Skin epidermis (tissue), 12 donors: ENCODE measurements at regions not wholly inside any gene's neighbourhood (a gene's known extent, or its start where the extent isn't known, plus 50 kb on each side); places are given as distances from the start of the nearest gene placed in this dataset.
"Not testable (repeated sequence)": the region's sequence is repeated elsewhere in the genome, so short reads cannot be mapped to it uniquely, and the experiment has no call there.

Experiments used
- H3K27ac ChIP-seq, 21 experiments: fragments of 200-600 bp; sonication (generic) in 11 of 21; one replicate each; pipeline ENCODE4 v1.5.0; 2020; ENCODE audit warnings: mild to moderate bottlenecking in 3 of 21, inconsistent platforms in 2 of 21, moderate library complexity in 2 of 21
- H3K4me3 ChIP-seq, 7 experiments: fragments of 200-600 bp; sonication (generic) in 2 of 7; one replicate each; pipeline ENCODE4 v1.5.0; 2020; ENCODE audit warnings: inconsistent platforms in 2 of 7, mild to moderate bottlenecking in 2 of 7, moderate library complexity in 1 of 7

DNA sequence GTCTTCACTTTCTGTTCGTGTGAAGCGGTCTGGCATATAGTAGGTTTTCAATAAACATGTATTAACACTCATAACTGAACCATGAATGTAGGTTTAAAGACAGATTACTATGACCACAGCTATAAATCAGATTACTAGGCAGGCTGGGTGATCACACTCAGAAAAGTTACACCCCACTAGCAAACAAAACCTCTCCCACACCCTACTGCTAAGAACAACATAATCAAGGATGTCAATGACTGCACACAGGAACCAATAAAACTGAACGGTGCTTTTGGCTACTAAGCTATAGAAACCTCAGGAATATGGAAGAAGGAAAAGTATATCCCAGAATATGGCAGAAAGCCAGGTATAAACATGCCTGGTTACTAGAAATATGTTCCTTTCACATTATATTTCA is 676.9 kb downstream of the SMARCA1 start:
- Histone ChIP-seq H3K27ac (no peak overlapping the region), H3K4me3 (no peak overlapping the region)

DNA sequence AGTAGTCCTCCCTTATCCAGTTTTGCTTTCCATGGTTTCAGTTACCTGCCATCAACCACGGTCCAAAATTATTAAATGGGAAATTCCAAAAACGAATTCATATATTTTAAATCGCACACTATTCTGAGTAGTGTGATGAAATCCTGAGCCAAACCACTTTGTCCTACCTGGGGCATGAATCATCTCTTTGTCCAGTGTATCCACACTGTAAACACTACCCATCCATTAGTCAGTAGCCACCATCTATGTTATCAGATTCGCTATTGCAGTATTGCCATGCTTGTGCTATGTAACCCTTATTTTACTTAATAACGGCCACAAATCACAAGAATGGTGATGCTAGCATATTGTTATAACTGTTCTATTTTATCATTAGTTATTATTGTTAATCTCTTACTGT is 704.6 kb downstream of the SMARCA1 start:
- Histone ChIP-seq H3K27ac (no peak overlapping the region), H3K4me3 (no peak overlapping the region)

DNA sequence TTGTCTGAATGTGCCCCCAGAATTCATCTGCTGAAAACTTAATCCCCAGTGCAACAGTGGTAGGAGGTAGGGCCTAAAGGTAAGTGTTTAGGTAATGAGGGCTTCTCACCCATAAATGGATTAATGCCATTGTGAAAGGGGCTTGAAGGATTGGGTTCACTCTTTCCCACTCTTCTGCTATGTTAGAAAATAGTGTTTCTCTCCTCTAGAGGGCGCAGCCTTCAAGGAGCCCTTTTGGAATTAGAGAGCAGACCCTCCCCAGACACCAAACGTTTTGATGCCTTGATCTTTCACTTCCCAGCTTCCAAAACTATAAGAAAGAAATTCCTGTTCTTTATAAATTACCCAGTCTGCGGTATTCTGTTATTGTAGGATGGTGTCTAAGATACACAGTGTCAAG is 706.4 kb downstream of the SMARCA1 start:
- Histone ChIP-seq H3K4me3 (no peak overlapping the region), H3K27ac (no peak overlapping the region)

GRCh38 chrX:128807367-128807766 is 715.9 kb downstream of the SMARCA1 start:
- no peak overlapping the region for H3K27ac ChIP-seq
- H3K4me3 ChIP-seq, result no peak overlapping the region

DNA sequence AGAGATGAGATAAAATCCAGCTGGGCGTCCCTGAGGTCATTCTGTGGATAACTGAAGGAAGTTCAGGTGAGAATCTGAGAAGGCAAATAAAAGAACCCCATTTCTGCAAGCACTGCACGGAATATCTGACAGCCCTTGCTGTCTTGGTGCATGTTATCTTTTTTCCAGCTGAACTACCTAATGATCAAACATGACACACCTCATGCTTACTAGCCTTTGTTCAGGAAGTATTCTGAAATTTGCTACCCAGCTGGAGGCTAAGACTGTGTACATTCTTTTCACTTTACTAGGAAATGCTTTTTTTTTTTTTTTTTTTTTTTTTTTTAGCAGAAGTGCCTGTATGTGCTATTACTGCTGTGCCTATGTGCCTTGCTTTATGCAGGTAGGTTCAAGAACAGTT is 718.1 kb downstream of the SMARCA1 start:
- H3K27ac ChIP-seq, result no peak overlapping the region
- no peak overlapping the region for H3K4me3 ChIP-seq

GRCh38 chrX:128804828-128805227 is 718.5 kb downstream of the SMARCA1 start:
- no peak overlapping the region for H3K27ac ChIP-seq
- H3K4me3 ChIP-seq, result no peak overlapping the region

DNA sequence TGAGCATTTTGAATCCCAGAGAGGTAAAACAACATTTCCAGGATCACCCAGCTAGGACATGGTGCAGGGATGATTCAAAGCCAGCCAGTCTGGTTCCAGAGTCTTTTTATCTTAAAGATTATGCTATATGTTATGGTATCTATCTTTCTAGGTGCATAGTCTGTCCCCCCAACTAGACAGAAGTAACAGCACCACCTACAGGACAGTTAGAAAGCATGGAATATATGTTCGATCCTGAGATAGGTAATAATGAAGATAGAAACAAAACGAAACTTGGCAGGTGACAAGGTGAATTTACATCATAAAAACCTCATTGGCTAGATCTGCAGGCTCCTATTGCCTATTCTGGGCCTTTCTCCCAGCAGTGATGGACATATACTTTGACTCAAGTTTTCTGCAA is 723.2 kb downstream of the SMARCA1 start:
- H3K27ac ChIP-seq, result no peak overlapping the region
- no peak overlapping the region for H3K4me3 ChIP-seq

GRCh38 chrX:128783139-128783538 is 730.9 kb upstream of the ACTRT1 start:
- not testable (repeated sequence) for H3K4me3 ChIP-seq, H3K27ac ChIP-seq

DNA sequence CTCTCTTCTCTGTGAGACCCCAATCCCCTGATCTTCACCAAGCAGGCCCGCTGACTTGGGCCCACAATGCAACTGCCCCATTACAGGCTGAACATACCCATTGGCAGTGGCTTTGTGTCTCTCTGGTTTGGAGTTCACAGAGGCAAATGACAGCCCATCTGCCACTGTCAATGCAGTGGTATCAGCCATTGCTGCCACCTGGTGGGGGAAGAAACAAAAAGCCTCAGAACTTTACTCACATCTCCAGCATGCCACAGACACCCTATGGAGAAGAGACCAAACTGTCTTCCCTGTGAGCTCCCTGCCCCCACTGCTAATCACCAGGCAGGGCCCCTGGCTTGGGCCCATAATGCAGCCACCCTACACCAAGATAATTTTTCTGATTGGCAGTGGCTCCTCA is 729.3 kb upstream of the ACTRT1 start:
- Histone ChIP-seq H3K4me3 (no peak overlapping the region), H3K27ac (no peak overlapping the region)

DNA sequence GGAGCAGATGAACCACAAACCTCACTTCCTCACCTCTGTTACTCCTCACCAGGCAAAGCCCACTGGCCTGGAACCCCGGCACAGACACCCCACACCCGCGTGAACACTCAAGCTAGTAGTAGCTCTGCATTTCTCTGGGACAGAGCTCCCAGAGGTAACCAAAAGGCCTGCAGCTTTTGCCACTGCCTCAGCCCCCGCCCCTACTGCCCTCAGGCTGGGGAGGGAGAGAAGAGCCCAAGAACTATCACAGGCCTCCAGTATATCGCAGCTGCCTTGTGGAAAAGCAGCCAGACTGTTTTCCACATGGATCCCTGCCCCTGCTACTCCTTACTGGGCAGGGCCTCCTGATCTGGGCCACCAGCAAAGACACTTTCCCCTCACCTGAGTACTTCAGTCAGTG is 728.7 kb upstream of the ACTRT1 start:
- H3K4me3 ChIP-seq, result no peak overlapping the region
- no peak overlapping the region for H3K27ac ChIP-seq

GRCh38 chrX:128769495-128769894 is 717.3 kb upstream of the ACTRT1 start:
- Histone ChIP-seq H3K27ac (no peak overlapping the region), H3K4me3 (no peak overlapping the region)

- H3K4me3 ChIP-seq, result no peak overlapping the region
- H3K27ac ChIP-seq, result no peak overlapping the region
Observed at GRCh38 chrX:128759745-128760144, 707.5 kb upstream of the ACTRT1 start.

DNA sequence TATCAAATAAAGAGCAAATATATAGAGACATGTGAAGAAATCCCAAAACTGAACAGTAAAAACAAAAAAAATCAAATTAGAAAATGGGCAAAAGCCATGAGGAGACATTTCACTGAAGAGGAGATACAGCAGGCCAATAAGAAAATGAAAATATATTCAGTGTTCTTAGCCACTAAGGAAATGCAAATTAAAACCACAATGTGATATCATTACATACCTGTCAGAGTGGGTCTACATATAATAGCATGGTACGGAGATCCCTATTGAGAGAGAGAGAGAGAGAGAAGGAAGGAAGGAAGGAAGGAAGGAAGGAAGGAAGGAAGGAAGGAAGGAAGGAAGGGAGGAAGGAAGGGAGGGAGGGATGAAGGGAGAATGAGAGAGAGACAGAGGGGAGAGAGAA is 707.0 kb upstream of the ACTRT1 start:
- Histone ChIP-seq H3K27ac (no peak overlapping the region), H3K4me3 (no peak overlapping the region)

GRCh38 chrX:128754130-128754529 is 701.9 kb upstream of the ACTRT1 start:
- Histone ChIP-seq H3K4me3 (no peak overlapping the region), H3K27ac (no peak overlapping the region)

GRCh38 chrX:128739539-128739938 is 687.3 kb upstream of the ACTRT1 start:
- Histone ChIP-seq H3K4me3 (no peak overlapping the region), H3K27ac (no peak overlapping the region)

DNA sequence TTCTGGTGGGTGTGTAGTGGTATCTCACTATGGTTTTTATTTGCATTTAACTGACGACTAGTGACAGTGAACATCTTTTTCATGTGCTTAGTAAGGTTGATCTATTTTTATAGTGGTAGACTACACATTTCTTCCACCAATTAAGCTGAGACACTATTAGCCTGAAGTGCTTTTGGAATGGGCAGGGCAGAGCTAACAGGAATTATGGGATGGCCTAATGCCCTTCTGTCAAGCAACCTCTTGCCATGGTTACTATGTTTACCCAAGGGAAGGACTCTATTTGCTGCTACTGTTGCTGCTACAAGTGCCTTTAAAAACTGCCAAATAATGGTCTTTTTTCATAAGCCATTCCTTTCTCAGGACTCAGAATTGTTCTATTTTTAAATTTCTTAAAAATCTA is 676.7 kb upstream of the ACTRT1 start:
- Histone ChIP-seq H3K4me3 (no peak overlapping the region), H3K27ac (no peak overlapping the region)

DNA sequence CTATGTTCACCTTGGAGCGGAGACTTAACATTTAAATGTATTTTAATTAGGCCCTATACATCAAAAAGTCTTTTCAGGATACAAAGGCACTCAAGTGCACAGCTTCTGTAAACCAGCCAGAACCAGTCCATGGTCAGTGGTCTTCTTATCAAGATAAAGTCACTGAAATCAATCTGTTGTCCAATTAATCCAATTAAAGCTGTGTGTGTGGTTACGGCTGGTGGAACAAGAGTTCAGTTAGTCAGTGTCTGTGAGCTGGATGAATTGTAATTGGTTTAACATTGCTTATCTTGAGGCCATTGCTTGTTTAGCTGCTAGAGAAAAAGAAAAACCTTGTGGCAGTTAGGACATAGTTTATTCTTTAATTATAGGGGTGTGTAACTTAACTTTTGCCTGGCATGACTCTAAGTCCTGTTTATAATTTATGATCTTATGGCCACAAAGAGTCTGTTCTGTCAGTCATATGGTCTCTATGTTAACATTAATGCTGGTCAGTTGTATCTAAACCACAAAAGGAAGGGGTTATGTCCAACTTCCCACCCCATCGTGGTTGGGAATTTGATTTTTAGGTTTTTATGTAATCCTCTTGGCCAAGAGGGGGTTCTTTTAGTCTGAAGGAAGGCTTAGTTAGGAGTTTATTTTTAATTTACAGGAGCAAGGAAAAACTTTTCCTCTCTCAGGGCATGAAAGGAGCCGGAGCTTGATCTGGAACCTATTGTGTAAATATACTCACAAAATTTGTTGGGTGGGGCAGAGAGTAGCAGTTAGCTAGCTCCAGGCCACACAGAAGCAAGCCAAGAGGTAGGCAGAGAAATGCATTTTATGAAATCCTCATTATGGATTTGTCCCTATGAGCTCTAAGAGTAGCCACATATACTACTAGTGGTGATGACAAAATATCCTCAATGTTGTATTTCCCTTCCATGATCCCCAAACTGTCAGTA is 665.7 kb upstream of the ACTRT1 start:
- Histone ChIP-seq H3K4me3 (no peak overlapping the region), H3K27ac (no peak overlapping the region)

GRCh38 chrX:128714425-128714824 is 662.2 kb upstream of the ACTRT1 start:
- H3K4me3 ChIP-seq, result no peak overlapping the region

DNA sequence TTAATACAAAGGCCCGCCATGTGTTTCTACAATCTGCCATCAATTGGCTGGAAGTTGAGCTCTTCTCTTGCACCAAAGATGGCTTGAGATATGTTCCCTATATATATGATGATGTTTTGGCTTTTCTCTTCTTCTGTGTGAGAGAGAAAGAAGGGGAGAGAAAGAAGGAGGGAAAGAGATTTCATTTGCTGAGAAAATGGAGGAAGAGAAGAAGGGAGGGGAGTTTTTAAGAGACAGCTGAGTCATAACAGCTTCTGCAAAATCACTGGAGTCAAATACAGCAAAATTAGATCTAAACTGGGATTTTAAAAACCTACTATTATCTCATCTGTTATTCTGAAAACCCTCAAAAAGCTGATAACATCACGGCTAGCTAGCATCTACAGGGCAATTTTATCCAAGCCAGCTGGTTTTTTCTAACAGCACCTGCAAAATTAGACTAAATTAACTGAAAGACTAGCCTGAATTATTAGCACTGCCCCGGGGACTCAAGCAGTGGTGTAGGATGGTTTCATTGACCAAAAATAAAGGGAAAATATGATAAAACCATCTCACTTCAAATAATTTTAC is 647.6 kb upstream of the ACTRT1 start:
- no peak overlapping the region for H3K4me3 ChIP-seq

More at GRCh38 chrX:128714425-128714824, 662.2 kb upstream of the ACTRT1 start:
- no peak overlapping the region for H3K27ac ChIP-seq

DNA sequence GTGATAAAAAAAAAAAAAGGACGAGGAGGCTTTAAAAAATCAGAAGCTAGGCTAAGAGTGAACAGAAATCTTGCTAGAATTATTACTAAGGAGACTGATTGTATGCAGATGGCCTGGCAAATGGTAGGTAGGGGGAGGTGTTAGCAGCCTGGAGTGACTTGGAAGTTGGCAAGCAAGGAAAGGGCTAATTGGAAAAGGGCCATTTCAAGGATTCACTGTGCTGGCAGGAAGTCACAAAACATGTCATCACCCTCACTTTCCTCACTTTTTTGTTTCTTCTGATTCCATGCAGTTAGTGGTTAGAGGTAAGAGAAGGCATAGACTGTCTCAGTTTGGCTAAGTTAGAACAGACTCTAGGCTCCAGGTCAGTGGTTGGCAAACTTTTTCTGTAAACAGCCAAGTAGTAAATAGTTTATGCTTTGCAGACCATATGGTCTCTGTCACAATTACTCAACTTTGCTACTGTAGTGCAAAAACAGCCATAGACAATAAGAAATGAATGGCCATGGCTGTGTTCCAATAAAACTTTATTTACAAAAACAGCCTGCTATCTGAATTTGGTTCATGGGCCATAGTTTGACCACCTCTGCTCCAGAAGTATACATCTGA is 646.5 kb upstream of the ACTRT1 start:
- Histone ChIP-seq H3K27ac (no peak overlapping the region), H3K4me3 (no peak overlapping the region)

More for the DNA sequence above, 647.6 kb upstream of the ACTRT1 start:
- no peak overlapping the region for H3K27ac ChIP-seq

GRCh38 chrX:128691872-128692271 is 639.7 kb upstream of the ACTRT1 start:
- Histone ChIP-seq H3K27ac (no peak overlapping the region), H3K4me3 (no peak overlapping the region)
